SU-DHL-6 (cell line): ENCODE measurements at regions not wholly inside any gene's neighbourhood (a gene's known extent, or its start where the extent isn't known, plus 50 kb on each side); places are given as distances from the start of the nearest gene placed in this dataset.

Experiments
- H2AFZ ChIP-seq: fragments of 200-600 bp; sonication (generic); 2 replicates; pipeline ENCODE4 v1.6.1; 2014; ENCODE audit warnings: low read depth, mild to moderate bottlenecking, moderate library complexity, mixed read lengths, antibody characterized with exemption, low read length; ENCODE audit not compliant: severe bottlenecking
- H3F3A ChIP-seq: fragments of 200-600 bp; shearing (Covaris generic); 2 replicates; pipeline ENCODE4 v1.6.0; 2016; ENCODE audit warnings: antibody characterized with exemption, mild to moderate bottlenecking; ENCODE audit not compliant: insufficient read depth
- H3K27ac ChIP-seq: fragments of 200-600 bp; sonication (generic); 2 replicates; pipeline ENCODE4 v1.5.1; 2016; ENCODE audit warnings: low read depth, mild to moderate bottlenecking, low read length, moderate library complexity, mixed read lengths
- H3K27me3 ChIP-seq: fragments of 200-600 bp; sonication (generic), shearing (Covaris generic); 2 replicates; pipeline ENCODE4 v1.6.0; 2014; ENCODE audit warnings: mild to moderate bottlenecking, low read length
- H3K36me3 ChIP-seq: fragments of 200-600 bp; sonication (generic); 2 replicates; pipeline ENCODE4 v1.6.1; 2014; ENCODE audit warnings: mild to moderate bottlenecking, low read length, mixed read lengths
- H3K4me2 ChIP-seq: fragments of 300-600, 200-600 bp; shearing (Covaris generic), sonication (generic); 2 replicates; pipeline ENCODE4 v1.6.0; 2014; ENCODE audit warnings: low read length, low read depth, mild to moderate bottlenecking; ENCODE audit not compliant: poor library complexity, severe bottlenecking
- H3K4me3 ChIP-seq: fragments of 200-600 bp; sonication (generic); 2 replicates; pipeline ENCODE4 v1.5.1; 2014; ENCODE audit warnings: antibody characterized with exemption, low read length, mild to moderate bottlenecking, mixed read lengths; ENCODE audit not compliant: insufficient read depth, poor library complexity, severe bottlenecking
- H3K79me2 ChIP-seq: fragments of 200-600 bp; sonication (generic); 2 replicates; pipeline ENCODE4 v1.6.1; 2014; ENCODE audit warnings: mild to moderate bottlenecking, low read length, moderate library complexity; ENCODE audit not compliant: insufficient read depth
- H3K9ac ChIP-seq: fragments of 200-600 bp; sonication (generic); 2 replicates; pipeline ENCODE4 v1.7.0; 2014; ENCODE audit warnings: mild to moderate bottlenecking, low read length
- H3K9me2 ChIP-seq: fragments of 200-600 bp; sonication (generic); replicated peaks from 2 replicates; pipeline ENCODE4 v1.6.1; 2014; ENCODE audit warnings: low read length; ENCODE audit not compliant: insufficient read depth
- H3K9me3 ChIP-seq: fragments of 200-600 bp; sonication (generic); 2 replicates; pipeline ENCODE4 v1.6.1; 2014; ENCODE audit warnings: low read length, mixed read lengths; ENCODE audit not compliant: insufficient read depth
- H4K20me1 ChIP-seq: fragments of 200-600 bp; sonication (generic); 2 replicates; pipeline ENCODE4 v1.6.1; 2014; ENCODE audit warnings: low read depth, mild to moderate bottlenecking, antibody characterized with exemption, low read length, moderate library complexity, mixed read lengths
- CTCF ChIP-seq: fragments of 200-600 bp; sonication (generic); IDR thresholded peaks from one replicate; pipeline ENCODE4 v1.5.1; 2017; ENCODE audit warnings: antibody characterized with exemption, mild to moderate bottlenecking, low read length, moderate library complexity; ENCODE audit not compliant: insufficient read depth, poor library complexity, severe bottlenecking
- EZH2phosphoT487 ChIP-seq: fragments of 200-600 bp; sonication (generic), shearing (Covaris generic); conservative IDR thresholded peaks from 2 replicates; pipeline ENCODE4 v1.6.1; 2018; ENCODE audit warnings: mild to moderate bottlenecking, antibody characterized with exemption, low read length, moderate library complexity, mixed read lengths

- TF ChIP-seq EZH2phosphoT487 (no peak), CTCF (no peak)
- Histone ChIP-seq H3K9ac (no peak overlapping the region), H3K4me3 (no peak overlapping the region), H3K27ac (no peak overlapping the region), H3F3A (peaks cover 15% of the 10 kb centered on the region), H3K9me3 (no peaks in the 10 kb centered on the region), H3K79me2 (peaks cover 9% of the 10 kb centered on the region; the same call in 1 of the 2 replicates), H3K4me2 (no peak overlapping the region), H3K27me3 (no peaks in the 10 kb centered on the region), H3K36me3 (no peaks in the 10 kb centered on the region), H3K9me2 (no peaks in the 10 kb centered on the region), H2AFZ (no peak overlapping the region), H4K20me1 (peaks cover 7% of the 10 kb centered on the region; the same call in 1 of the 2 replicates)
These were observed 192.7 kb upstream of the TOPAZ1 start for GRCh38 chr3:44048949-44049348.

GRCh38 chr3:44050101-44050500, 191.6 kb upstream of the TOPAZ1 start:
- no peak overlapping the region for H2AFZ ChIP-seq
- peaks cover 7% of the 10 kb centered on the region; the same call in 1 of the 2 replicates for H4K20me1 ChIP-seq
- no peaks in the 10 kb centered on the region for H3K36me3 ChIP-seq
- H3K9me2 ChIP-seq, result no peaks in the 10 kb centered on the region
- no peak overlapping the region for H3K9ac ChIP-seq
- peaks cover 9% of the 10 kb centered on the region; the same call in 1 of the 2 replicates for H3K79me2 ChIP-seq
- no peak overlapping the region for H3K27ac ChIP-seq
- H3F3A ChIP-seq, result peaks cover 10% of the 10 kb centered on the region
- no peak overlapping the region for H3K4me2 ChIP-seq
- TF ChIP-seq EZH2phosphoT487 (no peak), CTCF (no peak)
- no peaks in the 10 kb centered on the region for H3K9me3 ChIP-seq
- no peaks in the 10 kb centered on the region for H3K27me3 ChIP-seq
- no peak overlapping the region for H3K4me3 ChIP-seq

GRCh38 chr3:44050867-44051266, 190.8 kb upstream of the TOPAZ1 start:
- H3K27ac ChIP-seq, result no peak overlapping the region
- TF ChIP-seq EZH2phosphoT487 (no peak), CTCF (no peak)
- H3K9ac ChIP-seq, result no peak overlapping the region
- no peak overlapping the region for H2AFZ ChIP-seq
- H3K79me2 ChIP-seq, result peaks cover 9% of the 10 kb centered on the region; the same call in 1 of the 2 replicates
- H3K9me2 ChIP-seq, result no peaks in the 10 kb centered on the region
- H3F3A ChIP-seq, result peaks cover 3% of the 10 kb centered on the region; the same call in 1 of the 2 replicates
- H3K4me3 ChIP-seq, result no peak overlapping the region
- no peak overlapping the region for H3K4me2 ChIP-seq
- H4K20me1 ChIP-seq, result peaks cover 7% of the 10 kb centered on the region; the same call in 1 of the 2 replicates
- H3K36me3 ChIP-seq, result no peaks in the 10 kb centered on the region
- H3K27me3 ChIP-seq, result no peaks in the 10 kb centered on the region
- H3K9me3 ChIP-seq, result no peaks in the 10 kb centered on the region
